OCI-LY7 (cell line): ENCODE measurements at regions not wholly inside any gene's neighbourhood (a gene's known extent, or its start where the extent isn't known, plus 50 kb on each side); places are given as distances from the start of the nearest gene placed in this dataset.

Experiments used
- BruUV-seq: library from RNA; stranded (reverse); fragments of 400-500 nt; replicated peaks from 2 replicates; lab custom pipeline; 2021; lab: Mats Ljungman, UMichigan
- CTCF ChIA-PET: fragments of 300-600 bp; sonication (Branson Sonifier 250); formaldehyde crosslinking; loops from one replicate; lab custom pipeline; 2022; ENCODE audit warnings: antibody characterized with exemption; ENCODE audit not compliant: unreplicated experiment; lab: Charles Lee
- POLR2A ChIA-PET: fragments of 300-600 bp; sonication (Branson Sonifier 250); formaldehyde crosslinking; loops from one replicate; lab custom pipeline; 2022; ENCODE audit warnings: antibody characterized with exemption; lab: Charles Lee
- DNase-seq: peaks from one replicate; pipeline ENCODE4 v3.0.0-alpha.2; 2015; ENCODE audit warnings: low spot score
- H2AFZ ChIP-seq: fragments of 200-600 bp; sonication (generic), shearing (Covaris generic); 2 replicates; pipeline ENCODE4 v1.6.1; 2014; ENCODE audit warnings: mild to moderate bottlenecking, antibody characterized with exemption, low read length, moderate library complexity
- H3K27ac ChIP-seq: fragments of 200-600 bp; sonication (generic); 2 replicates; pipeline ENCODE4 v1.5.1; 2014; ENCODE audit warnings: mixed run types, low read depth, mild to moderate bottlenecking, moderate library complexity, low read length, inconsistent platforms; ENCODE audit not compliant: poor library complexity, severe bottlenecking
- H3K36me3 ChIP-seq: fragments of 200-600 bp; sonication (generic); 2 replicates; pipeline ENCODE4 v1.6.1; 2014; ENCODE audit warnings: mild to moderate bottlenecking, antibody characterized with exemption, low read length, moderate library complexity, mixed read lengths; ENCODE audit not compliant: insufficient read depth
- H3K4me1 ChIP-seq: fragments of 200-600 bp; sonication (generic); 2 replicates; pipeline ENCODE4 v1.5.1; 2014; ENCODE audit warnings: mild to moderate bottlenecking, low read length; ENCODE audit not compliant: insufficient read depth, poor library complexity, severe bottlenecking
- H3K4me2 ChIP-seq: fragments of 200-600 bp; sonication (generic); 2 replicates; pipeline ENCODE4 v1.6.1; 2014; ENCODE audit warnings: mild to moderate bottlenecking, low read length
- H3K4me3 ChIP-seq: fragments of 200-600 bp; sonication (generic); 2 replicates; pipeline ENCODE4 v1.5.1; 2014; ENCODE audit warnings: mild to moderate bottlenecking, low read depth, low read length; ENCODE audit not compliant: poor library complexity, severe bottlenecking
- H3K79me2 ChIP-seq: fragments of 200-600 bp; sonication (generic); 2 replicates; pipeline ENCODE4 v1.6.1; 2016; ENCODE audit warnings: low read depth, mild to moderate bottlenecking, low read length, moderate library complexity, mixed read lengths; ENCODE audit not compliant: insufficient read depth
- H3K9me2 ChIP-seq: fragments of 200-600 bp; sonication (generic); 2 replicates; pipeline ENCODE4 v1.6.1; 2016; ENCODE audit warnings: mild to moderate bottlenecking, low read length, mixed read lengths; ENCODE audit not compliant: insufficient read depth
- H3K9me3 ChIP-seq: fragments of 200-600 bp; sonication (generic); 2 replicates; pipeline ENCODE4 v1.6.1; 2014; ENCODE audit warnings: mild to moderate bottlenecking, mixed run types, low read length, mixed read lengths
- H4K20me1 ChIP-seq: fragments of 200-600 bp; sonication (generic); 2 replicates; pipeline ENCODE4 v1.6.1; 2014; ENCODE audit warnings: mild to moderate bottlenecking, antibody characterized with exemption, low read length, moderate library complexity, mixed read lengths; ENCODE audit not compliant: insufficient read depth
- EZH2phosphoT487 ChIP-seq: fragments of 200-600 bp; sonication (generic); IDR thresholded peaks from 2 replicates; pipeline ENCODE4 v1.6.1; 2018; ENCODE audit warnings: low read depth, borderline replicate concordance, mild to moderate bottlenecking, mixed run types, antibody characterized with exemption, low read length, moderate library complexity, mixed read lengths
- intact Hi-C: fragments of 100-400 bp; cut with micrococcal nuclease; formaldehyde crosslinking; loops from one replicate; pipeline ENCODE4 v1.10.0; 2022; ENCODE audit not compliant: unreplicated experiment
- TF ChIP-seq, protein P1 (sequence below): fragments of 200-600 bp; sonication (generic); conservative IDR thresholded peaks from 2 replicates; pipeline ENCODE4 v1.5.1; 2014; ENCODE audit warnings: mild to moderate bottlenecking, antibody characterized with exemption, low read length, moderate library complexity, mixed read lengths

DNA sequence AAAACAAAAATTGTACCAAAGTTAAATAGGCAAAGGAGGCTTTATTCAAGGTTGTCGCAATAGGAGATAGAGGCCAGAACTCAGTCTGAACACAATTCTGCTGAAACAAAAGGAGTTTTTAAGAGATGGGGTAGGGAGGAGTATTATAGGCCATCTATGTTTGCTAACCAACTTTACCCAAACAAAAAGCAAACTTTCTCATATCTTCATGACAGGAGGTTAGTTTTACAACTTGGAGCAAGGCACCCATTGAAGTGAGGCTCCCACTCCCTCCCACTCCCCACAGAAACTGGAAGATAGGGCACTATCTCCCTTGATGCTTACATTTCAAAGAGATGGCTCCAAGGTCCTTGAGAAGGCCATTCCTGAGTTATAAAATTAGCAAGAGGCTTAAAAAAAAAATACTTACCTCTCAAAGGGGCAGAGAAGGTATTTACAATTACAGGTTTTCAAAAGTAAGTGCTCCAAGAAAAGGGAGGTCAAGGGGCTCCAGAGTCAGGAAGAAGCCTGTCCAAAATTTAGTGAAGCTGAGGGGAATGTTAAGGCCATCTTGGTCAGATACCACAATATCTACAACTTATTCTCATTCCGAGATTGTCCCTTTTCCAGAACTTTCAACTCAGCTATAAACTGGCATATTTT, 84.4 kb upstream of the DHRS4 start:
- Histone ChIP-seq H3K4me1 (no peaks in the 10 kb centered on the region), H3K9me3 (no peaks in the 10 kb centered on the region), H3K9me2 (no peaks in the 10 kb centered on the region), H2AFZ (no peak overlapping the region), H3K27ac (no peak overlapping the region), H3K79me2 (no peaks in the 10 kb centered on the region), H3K4me3 (no peak overlapping the region), H3K4me2 (no peak overlapping the region), H3K36me3 (no peaks in the 10 kb centered on the region), H4K20me1 (no peaks in the 10 kb centered on the region)
- ChIA-PET CTCF (no interaction called here), POLR2A (no interaction called here)
- no TSS peak for BruUV-seq
- DNase-seq: no peak
- no peak for TF ChIP-seq EZH2phosphoT487
- TF ChIP-seq, protein P1, sequence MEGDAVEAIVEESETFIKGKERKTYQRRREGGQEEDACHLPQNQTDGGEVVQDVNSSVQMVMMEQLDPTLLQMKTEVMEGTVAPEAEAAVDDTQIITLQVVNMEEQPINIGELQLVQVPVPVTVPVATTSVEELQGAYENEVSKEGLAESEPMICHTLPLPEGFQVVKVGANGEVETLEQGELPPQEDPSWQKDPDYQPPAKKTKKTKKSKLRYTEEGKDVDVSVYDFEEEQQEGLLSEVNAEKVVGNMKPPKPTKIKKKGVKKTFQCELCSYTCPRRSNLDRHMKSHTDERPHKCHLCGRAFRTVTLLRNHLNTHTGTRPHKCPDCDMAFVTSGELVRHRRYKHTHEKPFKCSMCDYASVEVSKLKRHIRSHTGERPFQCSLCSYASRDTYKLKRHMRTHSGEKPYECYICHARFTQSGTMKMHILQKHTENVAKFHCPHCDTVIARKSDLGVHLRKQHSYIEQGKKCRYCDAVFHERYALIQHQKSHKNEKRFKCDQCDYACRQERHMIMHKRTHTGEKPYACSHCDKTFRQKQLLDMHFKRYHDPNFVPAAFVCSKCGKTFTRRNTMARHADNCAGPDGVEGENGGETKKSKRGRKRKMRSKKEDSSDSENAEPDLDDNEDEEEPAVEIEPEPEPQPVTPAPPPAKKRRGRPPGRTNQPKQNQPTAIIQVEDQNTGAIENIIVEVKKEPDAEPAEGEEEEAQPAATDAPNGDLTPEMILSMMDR: no peak
- intact Hi-C loops: no loop called here

DNA sequence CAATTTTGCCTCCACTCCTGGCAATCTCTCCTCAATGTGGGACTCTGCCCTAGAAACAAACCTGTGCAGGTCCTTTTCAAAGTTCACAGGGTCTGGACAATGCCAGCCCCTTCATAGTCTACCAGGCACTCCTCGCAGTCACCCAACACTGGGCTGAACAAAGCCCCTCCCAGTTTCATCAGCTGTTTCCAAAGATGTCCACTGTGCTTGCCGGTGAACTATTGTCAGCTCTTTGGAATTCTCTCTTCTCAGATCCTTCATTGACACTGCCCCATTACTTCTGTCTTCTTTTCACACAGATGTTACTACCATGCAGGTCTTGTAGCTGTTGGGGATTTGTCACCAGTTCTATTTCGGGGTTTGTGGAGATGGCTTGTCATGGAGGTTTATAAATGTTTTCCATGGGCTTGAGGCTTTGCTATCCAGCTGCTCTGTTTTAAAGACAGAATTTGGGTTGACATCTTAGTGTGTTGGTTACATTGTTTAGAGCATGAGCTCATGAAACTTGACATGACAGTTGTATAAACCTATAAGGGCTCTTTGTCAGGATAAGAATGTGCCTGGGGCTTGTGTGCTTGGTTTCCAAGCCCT, 77.3 kb upstream of the DHRS4 start:
- TF ChIP-seq, protein P1: no peak
- no peak for TF ChIP-seq EZH2phosphoT487
- Histone ChIP-seq H3K9me3 (no peaks in the 10 kb centered on the region), H3K79me2 (no peaks in the 10 kb centered on the region), H3K36me3 (no peaks in the 10 kb centered on the region), H2AFZ (no peak overlapping the region), H3K9me2 (no peaks in the 10 kb centered on the region), H3K27ac (no peak overlapping the region), H3K4me1 (no peaks in the 10 kb centered on the region), H3K4me2 (no peak overlapping the region), H3K4me3 (no peak overlapping the region), H4K20me1 (no peaks in the 10 kb centered on the region)
- POLR2A ChIA-PET: interaction anchor here (0.7 kb wide), 1 partner anchor 116 kb away, joined by 3 read pairs; no protein-coding TSS in a partner anchor
- intact Hi-C loops: no loop called here
- CTCF ChIA-PET: no interaction called here
- BruUV-seq: no TSS peak
- DNase-seq: no peak

DNA sequence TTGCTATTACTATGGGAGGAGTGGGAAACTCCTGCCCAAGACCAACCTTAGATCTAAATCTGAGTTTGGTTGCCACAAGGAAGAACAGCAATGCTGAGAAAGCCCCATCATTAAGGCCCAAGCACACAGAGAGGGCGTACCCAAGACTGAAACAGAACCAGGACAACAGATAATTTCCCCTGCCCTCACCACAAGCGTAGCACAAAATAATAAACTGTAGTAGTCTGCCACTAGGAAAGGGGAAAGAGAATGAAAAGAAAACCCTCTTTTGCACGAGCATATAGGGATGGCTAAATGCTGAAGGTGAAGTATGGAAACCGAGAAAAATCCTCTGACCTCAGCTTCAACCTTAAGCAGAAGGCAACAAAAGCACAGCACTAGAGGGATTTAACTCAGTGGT, 76.5 kb upstream of the DHRS4 start:
- TF ChIP-seq, protein P1: no peak
- no peak for TF ChIP-seq EZH2phosphoT487
- Histone ChIP-seq H3K36me3 (no peaks in the 10 kb centered on the region), H3K79me2 (no peaks in the 10 kb centered on the region), H2AFZ (no peak overlapping the region), H3K4me2 (no peak overlapping the region), H3K4me1 (no peaks in the 10 kb centered on the region), H3K9me2 (no peaks in the 10 kb centered on the region), H3K9me3 (no peaks in the 10 kb centered on the region), H3K4me3 (no peak overlapping the region), H4K20me1 (no peaks in the 10 kb centered on the region), H3K27ac (no peak overlapping the region)
- POLR2A ChIA-PET: interaction anchor here (0.7 kb wide), 1 partner anchor 116 kb away, joined by 3 read pairs; no protein-coding TSS in a partner anchor
- intact Hi-C loops: no loop called here
- DNase-seq: no peak
- CTCF ChIA-PET: no interaction called here
- BruUV-seq: no TSS peak
